ENCODE measurements at regions not wholly inside any gene's neighbourhood (a gene's known extent, or its start where the extent isn't known, plus 50 kb on each side); places are given as distances from the start of the nearest gene placed in this dataset.

DNA sequence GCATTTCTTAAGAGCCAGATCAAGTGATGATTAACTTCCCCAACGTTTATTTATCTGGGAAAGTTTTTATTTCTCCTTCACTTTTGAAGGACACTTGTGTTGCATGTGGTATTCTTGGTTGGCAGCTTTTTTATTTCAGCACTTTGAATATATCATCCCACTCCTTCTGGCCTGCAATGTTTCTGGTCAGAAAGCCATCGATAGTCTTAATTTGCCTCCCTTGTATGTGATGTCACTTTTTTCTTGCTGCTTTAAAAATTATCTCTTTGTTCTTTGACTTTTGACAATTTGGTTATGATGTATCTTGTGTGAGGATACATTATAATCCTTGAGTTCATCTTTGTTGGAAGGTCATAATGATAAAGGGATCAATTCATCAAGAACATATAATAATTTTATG is 503.2 kb downstream of the OTOL1 start:
- no peak overlapping the region for H3K4me3 ChIP-seq (ENCODE audit: insufficient read depth, low read length)
- no peak for DNase-seq (ENCODE audit: insufficient read length, low spot score, missing footprints)

GRCh38 chr3:162007722-162008121 is 511.1 kb downstream of the OTOL1 start:
- Histone ChIP-seq H3K79me2 (ENCODE audit: insufficient read depth, low read length) (no peaks in the 10 kb centered on the region), H3K4me1 (ENCODE audit: insufficient read depth, low read length) (no peaks in the 10 kb centered on the region), H3K9me3 (ENCODE audit: low read depth, low read length) (no peaks in the 10 kb centered on the region), H2AFZ (ENCODE audit: low read length) (no peak overlapping the region), H3K4me2 (ENCODE audit: insufficient read depth, low read length) (no peak overlapping the region), H3K4me3 (ENCODE audit: insufficient read depth, low read length) (no peak overlapping the region), H3K27ac (ENCODE audit: low read depth, low read length) (no peak overlapping the region), H3K27me3 (ENCODE audit: insufficient read depth, low read length) (no peaks in the 10 kb centered on the region), H3K36me3 (ENCODE audit: insufficient read depth, low read length) (no peaks in the 10 kb centered on the region), H4K20me1 (ENCODE audit: insufficient read depth, low read length) (no peaks in the 10 kb centered on the region)
- no peak for DNase-seq (ENCODE audit: insufficient read length, low spot score, missing footprints)
- TF ChIP-seq, protein P1, sequence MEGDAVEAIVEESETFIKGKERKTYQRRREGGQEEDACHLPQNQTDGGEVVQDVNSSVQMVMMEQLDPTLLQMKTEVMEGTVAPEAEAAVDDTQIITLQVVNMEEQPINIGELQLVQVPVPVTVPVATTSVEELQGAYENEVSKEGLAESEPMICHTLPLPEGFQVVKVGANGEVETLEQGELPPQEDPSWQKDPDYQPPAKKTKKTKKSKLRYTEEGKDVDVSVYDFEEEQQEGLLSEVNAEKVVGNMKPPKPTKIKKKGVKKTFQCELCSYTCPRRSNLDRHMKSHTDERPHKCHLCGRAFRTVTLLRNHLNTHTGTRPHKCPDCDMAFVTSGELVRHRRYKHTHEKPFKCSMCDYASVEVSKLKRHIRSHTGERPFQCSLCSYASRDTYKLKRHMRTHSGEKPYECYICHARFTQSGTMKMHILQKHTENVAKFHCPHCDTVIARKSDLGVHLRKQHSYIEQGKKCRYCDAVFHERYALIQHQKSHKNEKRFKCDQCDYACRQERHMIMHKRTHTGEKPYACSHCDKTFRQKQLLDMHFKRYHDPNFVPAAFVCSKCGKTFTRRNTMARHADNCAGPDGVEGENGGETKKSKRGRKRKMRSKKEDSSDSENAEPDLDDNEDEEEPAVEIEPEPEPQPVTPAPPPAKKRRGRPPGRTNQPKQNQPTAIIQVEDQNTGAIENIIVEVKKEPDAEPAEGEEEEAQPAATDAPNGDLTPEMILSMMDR (IDR thresholded peaks at IDR 0.05; ENCODE audit: extremely low read depth, low read depth, low read length) = no peak

More for the DNA sequence above, 503.2 kb downstream of the OTOL1 start:
- no peak overlapping the region for H3K4me2 ChIP-seq (ENCODE audit: insufficient read depth, low read length)
- H3K9me3 ChIP-seq (ENCODE audit: low read depth, low read length) = no peaks in the 10 kb centered on the region
- no peak overlapping the region for H2AFZ ChIP-seq (ENCODE audit: low read length)
- no peaks in the 10 kb centered on the region for H3K27me3 ChIP-seq (ENCODE audit: insufficient read depth, low read length)
- no peak overlapping the region for H3K27ac ChIP-seq (ENCODE audit: low read depth, low read length)
- no peaks in the 10 kb centered on the region for H4K20me1 ChIP-seq (ENCODE audit: insufficient read depth, low read length)
- TF ChIP-seq, protein P1 (IDR thresholded peaks at IDR 0.05; ENCODE audit: extremely low read depth, low read depth, low read length) = no peak
- no peaks in the 10 kb centered on the region for H3K79me2 ChIP-seq (ENCODE audit: insufficient read depth, low read length)
- no peaks in the 10 kb centered on the region for H3K36me3 ChIP-seq (ENCODE audit: insufficient read depth, low read length)
- no peaks in the 10 kb centered on the region for H3K4me1 ChIP-seq (ENCODE audit: insufficient read depth, low read length)

GRCh38 chr3:162012633-162013032 is 516.0 kb downstream of the OTOL1 start:
- H3K79me2 ChIP-seq (ENCODE audit: insufficient read depth, low read length) = no peaks in the 10 kb centered on the region
- no peaks in the 10 kb centered on the region for H3K27me3 ChIP-seq (ENCODE audit: insufficient read depth, low read length)
- H3K9me3 ChIP-seq (ENCODE audit: low read depth, low read length) = no peaks in the 10 kb centered on the region
- DNase-seq (ENCODE audit: insufficient read length, low spot score, missing footprints) = no peak
- H2AFZ ChIP-seq (ENCODE audit: low read length) = no peak overlapping the region
- no peaks in the 10 kb centered on the region for H3K4me1 ChIP-seq (ENCODE audit: insufficient read depth, low read length)
- no peak overlapping the region for H3K4me3 ChIP-seq (ENCODE audit: insufficient read depth, low read length)
- H3K27ac ChIP-seq (ENCODE audit: low read depth, low read length) = no peak overlapping the region
- TF ChIP-seq, protein P1 (IDR thresholded peaks at IDR 0.05; ENCODE audit: extremely low read depth, low read depth, low read length) = no peak
- no peaks in the 10 kb centered on the region for H4K20me1 ChIP-seq (ENCODE audit: insufficient read depth, low read length)
- no peaks in the 10 kb centered on the region for H3K36me3 ChIP-seq (ENCODE audit: insufficient read depth, low read length)
- H3K4me2 ChIP-seq (ENCODE audit: insufficient read depth, low read length) = no peak overlapping the region

GRCh38 chr3:162014284-162014683 is 517.7 kb downstream of the OTOL1 start:
- H3K9me3 ChIP-seq (ENCODE audit: low read depth, low read length) = no peaks in the 10 kb centered on the region
- no peak overlapping the region for H3K4me3 ChIP-seq (ENCODE audit: insufficient read depth, low read length)
- H2AFZ ChIP-seq (ENCODE audit: low read length) = no peak overlapping the region
- no peaks in the 10 kb centered on the region for H3K27me3 ChIP-seq (ENCODE audit: insufficient read depth, low read length)
- no peak for DNase-seq (ENCODE audit: insufficient read length, low spot score, missing footprints)
- H3K79me2 ChIP-seq (ENCODE audit: insufficient read depth, low read length) = no peaks in the 10 kb centered on the region
- TF ChIP-seq, protein P1 (IDR thresholded peaks at IDR 0.05; ENCODE audit: extremely low read depth, low read depth, low read length) = no peak
- H3K27ac ChIP-seq (ENCODE audit: low read depth, low read length) = no peak overlapping the region
- no peak overlapping the region for H3K4me2 ChIP-seq (ENCODE audit: insufficient read depth, low read length)
- H3K36me3 ChIP-seq (ENCODE audit: insufficient read depth, low read length) = no peaks in the 10 kb centered on the region
- no peaks in the 10 kb centered on the region for H3K4me1 ChIP-seq (ENCODE audit: insufficient read depth, low read length)
- H4K20me1 ChIP-seq (ENCODE audit: insufficient read depth, low read length) = no peaks in the 10 kb centered on the region

Data from osteoblast (primary cell).